ENCODE measurements at regions not wholly inside any gene's neighbourhood (a gene's known extent, or its start where the extent isn't known, plus 50 kb on each side); places are given as distances from the start of the nearest gene placed in this dataset.

DNA sequence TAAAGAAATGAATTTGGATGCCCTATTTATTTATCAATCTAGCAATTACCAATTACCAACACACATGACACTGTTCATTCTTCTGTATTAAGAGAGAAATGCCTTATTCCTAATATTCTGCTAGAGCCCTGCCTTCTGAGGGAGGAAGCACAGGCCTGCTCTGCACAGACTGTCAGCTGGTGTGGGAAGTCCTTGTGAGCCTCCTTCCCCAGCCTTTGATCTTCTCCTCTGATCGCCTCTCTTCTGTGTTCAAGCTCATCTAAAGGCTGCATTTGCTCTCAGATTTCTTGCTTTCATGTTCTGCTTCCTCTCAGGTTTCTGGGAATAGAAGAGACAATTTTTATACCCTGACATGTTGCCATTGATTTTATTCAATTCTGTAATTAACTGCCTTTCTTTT, 290.6 kb upstream of the UMPS start:
- H2AFZ ChIP-seq (ENCODE audit: low read depth, low read length, severe bottlenecking): no peak overlapping the region
- H3K79me2 ChIP-seq (ENCODE audit: insufficient read depth, low read length): no peaks in the 10 kb centered on the region
- TF ChIP-seq, protein P1, sequence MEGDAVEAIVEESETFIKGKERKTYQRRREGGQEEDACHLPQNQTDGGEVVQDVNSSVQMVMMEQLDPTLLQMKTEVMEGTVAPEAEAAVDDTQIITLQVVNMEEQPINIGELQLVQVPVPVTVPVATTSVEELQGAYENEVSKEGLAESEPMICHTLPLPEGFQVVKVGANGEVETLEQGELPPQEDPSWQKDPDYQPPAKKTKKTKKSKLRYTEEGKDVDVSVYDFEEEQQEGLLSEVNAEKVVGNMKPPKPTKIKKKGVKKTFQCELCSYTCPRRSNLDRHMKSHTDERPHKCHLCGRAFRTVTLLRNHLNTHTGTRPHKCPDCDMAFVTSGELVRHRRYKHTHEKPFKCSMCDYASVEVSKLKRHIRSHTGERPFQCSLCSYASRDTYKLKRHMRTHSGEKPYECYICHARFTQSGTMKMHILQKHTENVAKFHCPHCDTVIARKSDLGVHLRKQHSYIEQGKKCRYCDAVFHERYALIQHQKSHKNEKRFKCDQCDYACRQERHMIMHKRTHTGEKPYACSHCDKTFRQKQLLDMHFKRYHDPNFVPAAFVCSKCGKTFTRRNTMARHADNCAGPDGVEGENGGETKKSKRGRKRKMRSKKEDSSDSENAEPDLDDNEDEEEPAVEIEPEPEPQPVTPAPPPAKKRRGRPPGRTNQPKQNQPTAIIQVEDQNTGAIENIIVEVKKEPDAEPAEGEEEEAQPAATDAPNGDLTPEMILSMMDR (IDR thresholded peaks at IDR 0.05; ENCODE audit: insufficient read depth, low read length, poor library complexity, severe bottlenecking): no peak
- no peak for TF ChIP-seq EZH2phosphoT487 (conservative IDR thresholded peaks at IDR 0.05; ENCODE audit: low read length)
- H3K9me3 ChIP-seq (ENCODE audit: insufficient read depth, low read length): no peaks in the 10 kb centered on the region
- H4K20me1 ChIP-seq (ENCODE audit: low read depth, low read length): no peaks in the 10 kb centered on the region
- H3K36me3 ChIP-seq (ENCODE audit: low read length): no peaks in the 10 kb centered on the region
- no peaks in the 10 kb centered on the region for H3K9me2 ChIP-seq (replicated peaks; ENCODE audit: insufficient read depth, low read length)
- H3K9ac ChIP-seq (ENCODE audit: low read length): no peak overlapping the region
- no peaks in the 10 kb centered on the region for H3F3A ChIP-seq (ENCODE audit: insufficient read depth)
- no peak overlapping the region for H3K27ac ChIP-seq (ENCODE audit: low read depth, low read length)
- H3K4me2 ChIP-seq (ENCODE audit: low read depth, low read length, poor library complexity, severe bottlenecking): no peak overlapping the region
- no peak overlapping the region for H3K4me3 ChIP-seq (ENCODE audit: insufficient read depth, low read length, poor library complexity, severe bottlenecking)
- no peaks in the 10 kb centered on the region for H3K27me3 ChIP-seq (ENCODE audit: low read length)

DNA sequence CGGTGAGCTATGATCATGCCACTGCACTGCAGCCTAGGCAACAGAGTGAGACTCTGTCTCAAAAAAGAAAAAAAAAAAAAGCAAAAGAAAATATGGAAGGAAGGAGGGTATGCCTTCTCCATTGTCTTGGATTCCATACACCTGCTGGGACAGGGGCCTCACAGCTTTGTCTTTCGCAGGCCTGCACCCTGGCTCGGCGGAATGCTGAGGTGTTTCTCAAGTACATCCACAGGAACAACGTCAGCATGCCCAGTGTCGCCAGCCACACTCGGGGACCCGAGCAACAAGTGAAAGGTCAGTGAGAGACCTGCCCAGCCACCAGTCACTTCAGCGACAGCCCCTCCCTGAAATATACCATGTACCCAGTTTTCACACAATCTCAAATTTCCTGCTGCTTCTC, 288.5 kb upstream of the UMPS start:
- H4K20me1 ChIP-seq (ENCODE audit: low read depth, low read length): no peaks in the 10 kb centered on the region
- TF ChIP-seq, protein P1 (IDR thresholded peaks at IDR 0.05; ENCODE audit: insufficient read depth, low read length, poor library complexity, severe bottlenecking): no peak
- TF ChIP-seq EZH2phosphoT487 (conservative IDR thresholded peaks at IDR 0.05; ENCODE audit: low read length): no peak
- H3K9me3 ChIP-seq (ENCODE audit: insufficient read depth, low read length): no peaks in the 10 kb centered on the region
- no peaks in the 10 kb centered on the region for H3K9me2 ChIP-seq (replicated peaks; ENCODE audit: insufficient read depth, low read length)
- no peaks in the 10 kb centered on the region for H3K79me2 ChIP-seq (ENCODE audit: insufficient read depth, low read length)
- no peak overlapping the region for H3K4me2 ChIP-seq (ENCODE audit: low read depth, low read length, poor library complexity, severe bottlenecking)
- no peaks in the 10 kb centered on the region for H3F3A ChIP-seq (ENCODE audit: insufficient read depth)
- H3K36me3 ChIP-seq (ENCODE audit: low read length): no peaks in the 10 kb centered on the region
- H2AFZ ChIP-seq (ENCODE audit: low read depth, low read length, severe bottlenecking): no peak overlapping the region
- no peak overlapping the region for H3K9ac ChIP-seq (ENCODE audit: low read length)
- no peaks in the 10 kb centered on the region for H3K27me3 ChIP-seq (ENCODE audit: low read length)
- no peak overlapping the region for H3K4me3 ChIP-seq (ENCODE audit: insufficient read depth, low read length, poor library complexity, severe bottlenecking)
- no peak overlapping the region for H3K27ac ChIP-seq (ENCODE audit: low read depth, low read length)

DNA sequence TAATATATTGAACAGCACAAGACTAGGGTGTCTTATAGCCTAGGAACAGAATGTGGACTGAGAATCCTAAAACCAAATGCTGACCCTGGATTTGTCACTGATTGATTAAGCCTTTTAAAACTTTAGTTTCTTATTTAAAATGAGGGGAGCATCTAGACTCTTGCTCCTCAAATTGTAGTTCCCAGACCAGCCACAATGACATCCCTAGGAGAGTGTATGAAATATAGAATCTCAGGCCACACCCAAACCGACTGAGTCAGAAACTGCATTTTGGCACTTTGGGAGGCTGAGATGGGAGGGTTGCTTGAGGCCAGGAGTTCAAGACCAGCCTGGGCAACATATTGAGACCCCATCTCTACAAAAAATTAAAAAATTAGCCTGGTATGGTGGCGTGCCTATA, 287.8 kb upstream of the UMPS start:
- no peaks in the 10 kb centered on the region for H3K36me3 ChIP-seq (ENCODE audit: low read length)
- no peaks in the 10 kb centered on the region for H3K9me2 ChIP-seq (replicated peaks; ENCODE audit: insufficient read depth, low read length)
- no peak overlapping the region for H3K4me3 ChIP-seq (ENCODE audit: insufficient read depth, low read length, poor library complexity, severe bottlenecking)
- no peak overlapping the region for H3K27ac ChIP-seq (ENCODE audit: low read depth, low read length)
- no peaks in the 10 kb centered on the region for H4K20me1 ChIP-seq (ENCODE audit: low read depth, low read length)
- TF ChIP-seq, protein P1 (IDR thresholded peaks at IDR 0.05; ENCODE audit: insufficient read depth, low read length, poor library complexity, severe bottlenecking): no peak
- TF ChIP-seq EZH2phosphoT487 (conservative IDR thresholded peaks at IDR 0.05; ENCODE audit: low read length): no peak
- H3K9ac ChIP-seq (ENCODE audit: low read length): no peak overlapping the region
- no peak overlapping the region for H2AFZ ChIP-seq (ENCODE audit: low read depth, low read length, severe bottlenecking)
- no peaks in the 10 kb centered on the region for H3K27me3 ChIP-seq (ENCODE audit: low read length)
- no peaks in the 10 kb centered on the region for H3F3A ChIP-seq (ENCODE audit: insufficient read depth)
- H3K4me2 ChIP-seq (ENCODE audit: low read depth, low read length, poor library complexity, severe bottlenecking): no peak overlapping the region
- no peaks in the 10 kb centered on the region for H3K79me2 ChIP-seq (ENCODE audit: insufficient read depth, low read length)
- no peaks in the 10 kb centered on the region for H3K9me3 ChIP-seq (ENCODE audit: insufficient read depth, low read length)

DNA sequence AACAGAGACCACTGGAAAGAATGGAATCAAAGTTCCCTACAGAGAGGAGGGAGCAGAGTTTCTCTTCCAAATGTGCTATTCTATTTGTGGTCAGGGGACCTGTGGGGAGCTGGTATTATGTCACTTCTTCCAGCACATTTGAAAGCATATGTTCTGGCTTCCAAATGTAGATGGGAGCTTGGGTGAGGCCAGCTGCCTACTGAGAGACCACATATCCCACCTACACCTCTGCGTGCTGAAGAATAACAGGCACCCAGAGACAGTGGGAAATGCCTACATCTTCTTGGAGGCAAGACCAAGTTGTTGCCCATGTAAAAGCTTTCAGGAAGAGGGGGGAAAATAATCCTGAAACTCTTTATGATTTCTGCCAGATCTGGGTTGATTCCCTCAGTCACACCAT, 286.8 kb upstream of the UMPS start:
- no peak overlapping the region for H3K4me3 ChIP-seq (ENCODE audit: insufficient read depth, low read length, poor library complexity, severe bottlenecking)
- H3K4me2 ChIP-seq (ENCODE audit: low read depth, low read length, poor library complexity, severe bottlenecking): no peak overlapping the region
- no peaks in the 10 kb centered on the region for H3F3A ChIP-seq (ENCODE audit: insufficient read depth)
- H3K9ac ChIP-seq (ENCODE audit: low read length): no peak overlapping the region
- no peak overlapping the region for H3K27ac ChIP-seq (ENCODE audit: low read depth, low read length)
- H2AFZ ChIP-seq (ENCODE audit: low read depth, low read length, severe bottlenecking): no peak overlapping the region
- no peaks in the 10 kb centered on the region for H3K9me2 ChIP-seq (replicated peaks; ENCODE audit: insufficient read depth, low read length)
- H3K9me3 ChIP-seq (ENCODE audit: insufficient read depth, low read length): no peaks in the 10 kb centered on the region
- no peaks in the 10 kb centered on the region for H3K27me3 ChIP-seq (ENCODE audit: low read length)
- H4K20me1 ChIP-seq (ENCODE audit: low read depth, low read length): no peaks in the 10 kb centered on the region
- H3K79me2 ChIP-seq (ENCODE audit: insufficient read depth, low read length): no peaks in the 10 kb centered on the region
- H3K36me3 ChIP-seq (ENCODE audit: low read length): no peaks in the 10 kb centered on the region
- no peak for TF ChIP-seq EZH2phosphoT487 (conservative IDR thresholded peaks at IDR 0.05; ENCODE audit: low read length)
- TF ChIP-seq, protein P1 (IDR thresholded peaks at IDR 0.05; ENCODE audit: insufficient read depth, low read length, poor library complexity, severe bottlenecking): no peak

All from SU-DHL-6 (cell line).